ENCODE measurements at regions not wholly inside any gene's neighbourhood (a gene's known extent, or its start where the extent isn't known, plus 50 kb on each side); places are given as distances from the start of the nearest gene placed in this dataset.
"Not testable (repeated sequence)": the region's sequence is repeated elsewhere in the genome, so short reads cannot be mapped to it uniquely, and the experiment has no call there.

- no peak for DNase-seq
Observed at GRCh38 chr7:67673861-67674260, 677.2 kb downstream of the TYW1 start.

DNA sequence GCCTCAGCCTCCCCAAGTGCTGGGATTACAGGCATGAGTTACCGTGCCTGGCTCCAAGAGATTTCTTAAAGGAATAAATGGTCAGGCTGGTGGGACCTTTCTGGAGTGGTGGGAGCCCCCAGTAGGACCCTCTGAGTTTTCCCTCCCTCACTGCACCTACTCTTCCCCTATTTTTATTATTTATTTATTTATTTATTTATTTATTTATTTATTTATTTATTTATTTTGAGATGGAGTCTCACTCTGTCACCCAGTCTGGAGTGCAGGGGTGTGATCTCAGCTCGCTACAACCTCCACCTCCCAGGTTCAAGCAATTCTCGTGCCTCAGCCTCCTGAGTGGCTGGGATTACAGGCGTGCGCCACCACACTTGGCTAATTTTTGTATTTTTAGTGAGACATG, 678.2 kb downstream of the TYW1 start:
- not testable (repeated sequence) for DNase-seq

DNA sequence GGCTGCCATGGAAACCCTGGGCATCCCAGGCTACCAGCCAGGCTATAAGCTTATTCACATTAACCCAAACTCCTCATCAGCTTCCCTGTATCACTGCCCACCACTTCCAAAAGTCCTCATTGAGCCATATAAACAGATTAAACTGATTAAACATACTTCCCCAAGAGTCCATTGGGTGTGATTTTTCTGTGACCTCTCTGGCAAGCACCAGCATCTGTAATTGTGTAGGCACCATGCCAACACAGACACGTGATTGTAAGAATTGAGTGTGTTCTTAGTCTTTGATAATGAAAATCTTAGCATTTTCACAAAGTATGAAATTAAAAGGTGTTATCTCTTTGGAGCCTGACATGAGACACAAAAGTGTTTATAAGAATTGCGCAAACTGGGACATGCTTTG, 679.3 kb downstream of the TYW1 start:
- no peak for DNase-seq

GRCh38 chr7:67678419-67678818, 681.8 kb downstream of the TYW1 start:
- DNase-seq, result no peak

- no peak for DNase-seq
Observed at GRCh38 chr7:67683628-67684027, 687.0 kb downstream of the TYW1 start.

- DNase-seq, result no peak
Observed at GRCh38 chr7:67690700-67691099, 694.1 kb downstream of the TYW1 start.

- DNase-seq, result no peak
Observed at GRCh38 chr7:67692425-67692824, 695.8 kb downstream of the TYW1 start.

- no peak for DNase-seq
Observed at GRCh38 chr7:67696124-67696523, 699.5 kb downstream of the TYW1 start.

DNA sequence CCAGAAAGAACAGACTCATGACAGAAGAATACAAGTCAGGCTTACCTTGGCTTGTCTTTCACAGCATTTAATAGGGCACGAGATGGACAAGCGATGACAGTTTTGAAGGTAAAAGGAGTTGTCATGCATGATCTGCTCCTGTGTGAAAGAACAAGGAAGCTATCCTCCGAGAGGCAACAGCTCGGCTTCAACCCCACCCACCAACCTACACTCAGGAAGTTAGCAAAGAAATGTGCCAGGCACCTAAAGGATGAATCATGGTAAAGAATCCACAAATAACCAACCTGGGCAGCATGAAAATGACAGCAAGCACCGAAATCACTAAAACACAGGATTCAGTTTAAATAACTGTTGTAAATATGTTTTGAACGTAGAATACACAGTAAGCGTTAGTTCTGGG, 700.2 kb downstream of the TYW1 start:
- DNase-seq, result peak in 1 of 56 donors; percentile 3

DNA sequence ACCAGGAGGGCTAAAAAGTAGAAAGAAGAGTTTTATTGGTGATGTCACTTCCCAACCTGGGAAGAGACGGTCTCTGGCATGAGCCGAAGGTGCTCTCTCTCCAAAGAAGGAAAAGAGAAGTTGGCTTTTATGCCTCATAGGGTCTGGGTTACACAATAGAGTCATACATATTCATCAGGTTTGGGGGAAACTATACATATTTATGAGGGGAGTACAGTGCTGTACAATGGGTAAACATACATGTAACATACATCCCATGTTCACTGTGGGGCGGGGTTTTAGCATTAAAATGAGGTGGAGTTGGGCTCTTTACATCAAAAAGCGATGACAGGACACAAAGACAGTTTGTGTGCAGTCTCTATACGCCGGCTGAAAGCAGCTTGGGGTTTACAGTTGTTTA, 701.7 kb downstream of the TYW1 start:
- DNase-seq, result no peak

DNA sequence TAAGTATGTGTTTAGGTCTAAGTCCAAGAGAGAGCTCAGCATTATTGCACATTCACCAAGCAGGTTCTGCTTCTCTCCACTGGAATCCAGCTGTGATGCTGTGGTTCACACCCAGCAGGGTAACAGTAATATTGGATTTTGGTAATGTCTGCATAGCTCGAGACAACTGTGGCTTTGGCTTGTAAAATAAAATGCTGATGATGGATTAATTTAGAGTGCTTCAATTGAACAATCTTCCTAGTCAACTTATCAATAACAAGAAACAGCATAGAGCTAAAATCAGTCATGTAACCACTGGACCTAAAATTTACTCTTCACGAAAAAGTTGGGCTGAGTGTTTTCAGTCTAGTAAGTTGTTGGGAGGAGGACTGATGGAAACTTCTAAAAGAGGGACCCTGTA, 709.2 kb downstream of the TYW1 start:
- no peak for DNase-seq

GRCh38 chr7:67711706-67712105, 715.1 kb downstream of the TYW1 start:
- peak in 3 of 56 donors; percentile 3 to 6 (median 5) for DNase-seq

DNA sequence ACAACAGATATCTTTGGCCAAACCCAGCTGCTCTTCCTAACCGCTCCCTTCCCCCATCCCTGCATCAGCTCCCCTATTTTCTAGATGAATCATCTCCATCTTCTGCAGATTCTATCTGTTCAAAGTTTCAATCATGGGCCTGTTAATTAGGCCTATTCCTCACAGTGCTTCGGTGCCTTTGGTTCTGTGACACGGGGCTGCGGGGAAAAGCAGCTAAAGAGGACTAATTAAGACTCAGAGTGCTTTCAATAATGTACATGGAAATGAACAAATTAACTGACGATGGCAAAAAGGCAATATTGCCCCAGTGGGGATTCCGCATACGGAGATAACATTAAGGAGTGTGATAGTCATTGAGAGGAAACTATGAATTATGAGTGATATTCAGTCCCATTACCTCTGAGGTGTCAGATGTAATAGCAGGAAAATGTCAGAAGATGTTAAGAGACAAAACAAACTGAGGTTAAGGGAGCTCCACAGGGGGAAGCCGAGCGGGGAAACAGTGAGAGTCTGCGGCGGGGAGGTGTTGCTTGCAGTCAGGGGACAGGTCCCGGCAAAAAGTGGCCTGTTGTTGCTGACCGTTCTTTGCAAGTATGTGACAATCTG, 716.9 kb downstream of the TYW1 start:
- DNase-seq, result no peak

- no peak for DNase-seq
Observed at GRCh38 chr7:67716729-67717128, 720.1 kb downstream of the TYW1 start.

DNA sequence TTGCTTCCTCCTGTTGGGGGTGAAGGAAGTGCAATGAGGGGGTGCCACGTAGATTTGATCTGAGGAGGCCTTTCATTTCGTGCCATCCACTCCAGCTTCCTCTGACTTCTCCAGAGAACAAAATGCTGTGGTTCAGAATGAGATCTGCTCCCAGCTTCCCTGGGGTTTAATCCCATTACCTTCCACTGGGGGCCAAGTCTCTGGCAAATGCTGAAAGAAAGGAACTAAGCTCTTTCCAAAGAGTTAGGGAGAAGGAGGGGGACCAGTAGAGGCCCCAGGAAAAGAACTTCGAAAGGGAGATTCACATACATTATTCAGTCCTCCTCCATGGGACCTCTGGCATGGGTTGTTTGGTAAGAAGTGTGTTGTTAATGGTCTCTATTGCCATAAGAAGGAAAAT, 727.0 kb downstream of the TYW1 start:
- no peak for DNase-seq

GRCh38 chr7:67724435-67724834, 727.8 kb downstream of the TYW1 start:
- DNase-seq, result no peak

DNA sequence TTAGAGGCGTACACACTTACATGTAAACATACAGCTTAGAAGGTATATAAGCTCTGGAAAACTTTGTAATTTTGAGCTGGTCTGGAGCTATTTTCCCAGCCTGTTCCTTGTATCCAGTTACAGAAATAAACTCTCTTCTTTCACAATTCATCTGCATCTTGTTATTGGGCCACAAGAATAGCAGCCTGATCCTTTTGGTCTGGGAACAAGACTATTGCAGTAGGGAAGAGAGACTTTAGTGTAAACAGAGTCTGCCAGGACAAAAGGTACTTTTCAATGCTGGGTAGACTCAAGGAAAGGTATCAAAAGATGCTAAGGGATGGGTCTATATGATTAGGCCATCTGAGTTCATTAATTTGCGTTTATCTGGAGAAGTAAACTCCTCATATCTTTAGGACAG, 728.3 kb downstream of the TYW1 start:
- no peak for DNase-seq

GRCh38 chr7:67725423-67725822, 728.8 kb downstream of the TYW1 start:
- DNase-seq, result no peak

- no peak for DNase-seq
Observed at GRCh38 chr7:67729771-67730170, 733.1 kb downstream of the TYW1 start.

DNA sequence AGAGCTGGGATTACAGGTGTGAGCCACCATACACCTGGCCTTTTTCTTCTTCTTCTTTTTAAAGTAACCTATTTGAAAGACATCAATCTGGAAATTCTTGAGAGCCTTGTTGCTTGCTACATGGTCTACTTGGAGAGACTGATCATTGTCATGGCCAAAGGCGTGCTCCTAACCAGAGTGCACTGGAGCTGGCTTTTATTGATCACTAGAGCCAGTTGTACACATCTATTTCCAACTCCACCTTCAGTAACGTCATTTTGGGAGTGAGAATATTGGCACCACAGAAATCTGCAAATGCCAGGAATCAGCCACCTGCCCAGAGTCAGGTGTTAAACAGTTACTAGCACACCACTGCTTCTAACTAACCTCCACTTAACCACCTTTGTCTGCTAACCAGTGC, 735.1 kb downstream of the TYW1 start:
- no peak for DNase-seq

DNA sequence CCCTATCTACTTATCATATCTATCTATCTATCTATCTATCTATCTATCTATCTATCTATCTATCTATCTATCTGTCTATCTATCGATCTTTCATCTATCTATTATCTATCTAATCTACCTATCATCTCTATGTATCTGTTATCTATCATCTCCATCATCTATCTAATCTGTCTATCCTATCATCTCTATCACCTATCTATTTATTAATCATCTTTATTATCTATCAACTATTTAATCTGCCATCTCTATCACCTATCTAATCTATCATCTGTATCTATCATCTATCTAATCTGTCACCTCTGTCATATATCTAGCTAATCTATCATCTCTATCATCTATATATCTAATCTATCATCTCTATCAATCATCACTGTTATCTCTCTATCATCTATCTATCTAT, 736.3 kb downstream of the TYW1 start:
- no peak for DNase-seq

DNA sequence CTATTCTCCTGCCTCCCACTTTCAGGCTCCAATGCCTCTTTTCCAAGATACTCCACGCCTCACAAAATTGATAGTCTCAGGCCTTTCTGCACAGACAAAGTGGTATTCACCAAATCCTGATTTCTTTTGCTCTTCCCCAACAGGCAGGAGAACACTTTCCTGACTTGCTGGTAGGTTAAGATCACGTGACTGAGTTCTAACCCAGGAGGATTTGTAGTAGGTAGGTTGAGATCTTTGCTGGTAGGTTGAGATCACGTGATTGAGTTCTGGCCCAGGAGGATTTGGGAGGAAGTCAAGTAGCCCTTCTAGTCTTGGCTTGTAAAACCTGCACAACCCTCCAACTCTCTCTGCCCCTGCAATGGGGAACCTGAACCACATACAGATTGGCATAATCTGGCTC, 741.5 kb downstream of the TYW1 start:
- no peak for DNase-seq

DNA sequence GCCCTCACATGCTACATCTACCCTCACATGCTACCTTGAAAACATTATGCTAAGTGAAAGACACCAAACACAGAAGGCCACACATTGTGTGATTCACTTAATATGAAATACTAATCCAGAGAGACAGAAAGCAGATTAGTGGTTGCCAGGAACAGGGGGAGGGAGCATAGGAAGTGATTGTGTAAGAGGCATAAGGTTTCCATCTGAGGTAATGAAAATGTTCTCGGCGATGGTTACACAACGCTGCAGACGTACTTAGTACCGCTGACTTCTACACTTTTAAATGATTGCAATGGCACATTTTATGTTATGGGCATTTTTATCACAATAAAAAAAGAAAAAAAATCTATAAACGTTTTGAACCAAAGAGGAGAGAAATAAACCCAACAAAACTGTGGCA, 742.3 kb downstream of the TYW1 start:
- DNase-seq, result no peak

DNA sequence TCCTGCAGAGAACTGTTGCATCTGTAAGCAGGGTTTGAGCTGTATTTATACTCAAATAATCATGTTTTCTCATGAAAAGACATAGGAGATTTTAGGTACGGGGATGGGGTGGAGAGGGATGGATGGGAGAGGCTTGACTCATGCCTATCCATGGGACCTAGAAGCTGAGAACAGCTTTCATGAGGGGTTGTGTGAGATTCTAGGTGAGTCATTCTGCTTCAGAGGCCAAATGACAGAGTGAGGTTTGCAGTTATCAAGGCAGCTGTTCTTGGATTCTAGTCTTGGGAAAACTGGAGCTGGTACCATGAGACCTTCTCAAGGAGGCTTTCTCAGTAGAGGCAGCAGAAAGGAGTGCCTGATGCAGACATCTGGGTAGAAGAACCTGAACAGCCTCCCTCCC, 746.9 kb downstream of the TYW1 start:
- no peak for DNase-seq

Data from amygdala (tissue), 56 donors.